Fibroblast of lung (primary cell): ENCODE measurements at regions not wholly inside any gene's neighbourhood (a gene's known extent, or its start where the extent isn't known, plus 50 kb on each side); places are given as distances from the start of the nearest gene placed in this dataset.

ENCODE experiments used
- CTCF ChIP-seq, 2 donors: IDR thresholded peaks in 1 of 2; conservative IDR thresholded peaks in 1 of 2; 1 replicate in 1 of 2; 2 replicates in 1 of 2; pipeline ENCODE4 v1.5.1; 2011 to 2012; ENCODE audit warnings: low read length in 2 of 2, control low read depth in 1 of 2, inconsistent platforms in 1 of 2, low read depth in 1 of 2, mild to moderate bottlenecking in 1 of 2
- EZH2 ChIP-seq: IDR thresholded peaks from 2 replicates; pipeline ENCODE4 v1.5.1; 2012; ENCODE audit warnings: low read length, control low read depth, mild to moderate bottlenecking; ENCODE audit errors: missing control alignments

- TF ChIP-seq EZH2 (no peak), CTCF (conservative IDR thresholded peaks at IDR 0.05 in 1 of 2, IDR thresholded peaks at IDR 0.05 in 1 of 2; ENCODE audit: low read depth in 1 of 2, low read length in 2 of 2) (no peak)
These were observed 233.0 kb upstream of the MAF start for GRCh38 chr16:79833559-79833958.
